GM23338 (cell line): ENCODE measurements at regions not wholly inside any gene's neighbourhood (a gene's known extent, or its start where the extent isn't known, plus 50 kb on each side); places are given as distances from the start of the nearest gene placed in this dataset.

Experiments used
- ATAC-seq: fragments of 200-7000 bp; cut with Tn5 transposase; 3 replicates; pipeline ENCODE4 v1.9.1; 2020
- DNase-seq: peaks from one replicate; pipeline ENCODE4 v3.0.0-alpha.2; 2015; ENCODE audit warnings: low spot score
- H2AFZ ChIP-seq: fragments of 200-600 bp; sonication (generic); 2 replicates; pipeline ENCODE4 v1.8.0; 2016; ENCODE audit warnings: antibody characterized with exemption, mild to moderate bottlenecking, moderate library complexity
- H3F3A ChIP-seq: fragments of 200-600 bp; sonication (generic); replicated peaks from 2 replicates; pipeline ENCODE4 v1.8.0; 2017; ENCODE audit warnings: antibody characterized with exemption, mixed run types, low read depth
- H3K27ac ChIP-seq: fragments of 200-600 bp; sonication (generic); 2 replicates; pipeline ENCODE4 v1.6.1; 2016; ENCODE audit warnings: low read depth
- H3K27me3 ChIP-seq: fragments of 200-600 bp; sonication (generic); 2 replicates; pipeline ENCODE4 v1.8.0; 2016; ENCODE audit warnings: mild to moderate bottlenecking, mixed run types, moderate library complexity; ENCODE audit not compliant: insufficient read depth
- H3K36me3 ChIP-seq: fragments of 200-600 bp; sonication (generic); 2 replicates; pipeline ENCODE4 v1.8.0; 2016; ENCODE audit warnings: mild to moderate bottlenecking; ENCODE audit not compliant: insufficient read depth
- H3K4me1 ChIP-seq: fragments of 200-600 bp; sonication (generic); 2 replicates; pipeline ENCODE4 v1.8.0; 2016; ENCODE audit warnings: mild to moderate bottlenecking, moderate library complexity; ENCODE audit not compliant: insufficient read depth
- H3K4me2 ChIP-seq: fragments of 200-600 bp; sonication (generic); 2 replicates; pipeline ENCODE4 v1.7.1; 2017; ENCODE audit warnings: mixed run types
- H3K4me3 ChIP-seq: fragments of 200-600 bp; sonication (generic); 2 replicates; pipeline ENCODE4 v1.6.1; 2016; ENCODE audit warnings: mixed run types
- H3K79me2 ChIP-seq: fragments of 200-600 bp; sonication (generic); replicated peaks from 2 replicates; pipeline ENCODE4 v1.8.0; 2017; ENCODE audit warnings: mild to moderate bottlenecking; ENCODE audit not compliant: insufficient read depth
- H3K9me2 ChIP-seq: fragments of 200-600 bp; sonication (generic); 2 replicates; pipeline ENCODE4 v1.8.0; 2017; ENCODE audit not compliant: insufficient read depth
- H4K20me1 ChIP-seq: fragments of 200-600 bp; sonication (generic); replicated peaks from 2 replicates; pipeline ENCODE4 v1.8.0; 2017; ENCODE audit warnings: mild to moderate bottlenecking; ENCODE audit not compliant: insufficient read depth
- H3K27ac Mint-ChIP-seq: 2 replicates; pipeline ENCODE4 v1.8.0; 2020; ENCODE audit warnings: inconsistent platforms, mild to moderate bottlenecking, moderate library complexity, mixed read lengths
- H3K27me3 Mint-ChIP-seq: 3 replicates; pipeline ENCODE4 v1.8.0; 2022; ENCODE audit warnings: low read depth, mild to moderate bottlenecking, moderate library complexity, mixed read lengths, inconsistent platforms; ENCODE audit not compliant: insufficient read depth, poor library complexity
- H3K36me3 Mint-ChIP-seq: 3 replicates; pipeline ENCODE4 v1.8.0; 2021; ENCODE audit warnings: low read depth, mild to moderate bottlenecking, inconsistent platforms, moderate library complexity, mixed read lengths
- H3K4me1 Mint-ChIP-seq: 3 replicates; pipeline ENCODE4 v1.8.0; 2020; ENCODE audit warnings: mild to moderate bottlenecking, inconsistent platforms, mixed read lengths
- H3K4me3 Mint-ChIP-seq: 3 replicates; pipeline ENCODE4 v1.8.0; 2021; ENCODE audit warnings: moderate library complexity, mild to moderate bottlenecking, inconsistent platforms, mixed read lengths
- H3K9me3 Mint-ChIP-seq: 3 replicates; pipeline ENCODE4 v1.8.0; 2020; ENCODE audit warnings: moderate library complexity, mild to moderate bottlenecking, inconsistent platforms, mixed read lengths
- EZH2 ChIP-seq: fragments of 200-600 bp; sonication (generic); IDR thresholded peaks from one replicate; pipeline ENCODE4 v1.8.0; 2017; ENCODE audit warnings: antibody characterized with exemption, mild to moderate bottlenecking, low read depth; ENCODE audit not compliant: unreplicated experiment
- EZH2phosphoT487 ChIP-seq: fragments of 200-600 bp; sonication (generic); IDR thresholded peaks from one replicate; pipeline ENCODE4 v1.8.1; 2018; ENCODE audit warnings: antibody characterized with exemption; ENCODE audit not compliant: unreplicated experiment
- JUNB ChIP-seq: IDR thresholded peaks from one replicate; pipeline ENCODE4 v1.6.1; 2016; ENCODE audit warnings: antibody characterized with exemption; ENCODE audit not compliant: unreplicated experiment
- NANOG ChIP-seq: IDR thresholded peaks from 2 replicates; pipeline ENCODE4 v1.6.1; 2016; ENCODE audit warnings: antibody characterized with exemption, borderline replicate concordance
- POLR2AphosphoS5 ChIP-seq: IDR thresholded peaks from 2 replicates; pipeline ENCODE4 v1.6.1; 2016; ENCODE audit warnings: antibody characterized with exemption, low read depth
- STAT1 ChIP-seq: IDR thresholded peaks from one replicate; pipeline ENCODE4 v1.6.1; 2016; ENCODE audit warnings: antibody characterized with exemption; ENCODE audit not compliant: unreplicated experiment
- ZNF114 ChIP-seq: fragments of 250-450 bp; sonication (Bioruptor Pico); IDR thresholded peaks from 2 replicates; pipeline ENCODE4 v1.5.0; 2020; ENCODE audit warnings: mild to moderate bottlenecking, moderate library complexity
- ZNF331 ChIP-seq: fragments of 250-450 bp; sonication (Bioruptor Pico); IDR thresholded peaks from 2 replicates; pipeline ENCODE4 v1.5.0; 2020; ENCODE audit warnings: low read depth, mild to moderate bottlenecking, moderate library complexity
- TF ChIP-seq, protein P1 (sequence below): IDR thresholded peaks from one replicate; pipeline ENCODE4 v1.6.1; 2018; ENCODE audit warnings: antibody characterized with exemption; ENCODE audit not compliant: unreplicated experiment
- TF ChIP-seq, protein P2 (sequence below): fragments of 250-450 bp; sonication (Bioruptor Pico); IDR thresholded peaks from 2 replicates; pipeline ENCODE4 v1.5.0; 2020; ENCODE audit warnings: mild to moderate bottlenecking, moderate library complexity
- TF ChIP-seq, protein P3 (sequence below): IDR thresholded peaks from 2 replicates; pipeline ENCODE4 v1.6.1; 2016; ENCODE audit warnings: antibody characterized with exemption

DNA sequence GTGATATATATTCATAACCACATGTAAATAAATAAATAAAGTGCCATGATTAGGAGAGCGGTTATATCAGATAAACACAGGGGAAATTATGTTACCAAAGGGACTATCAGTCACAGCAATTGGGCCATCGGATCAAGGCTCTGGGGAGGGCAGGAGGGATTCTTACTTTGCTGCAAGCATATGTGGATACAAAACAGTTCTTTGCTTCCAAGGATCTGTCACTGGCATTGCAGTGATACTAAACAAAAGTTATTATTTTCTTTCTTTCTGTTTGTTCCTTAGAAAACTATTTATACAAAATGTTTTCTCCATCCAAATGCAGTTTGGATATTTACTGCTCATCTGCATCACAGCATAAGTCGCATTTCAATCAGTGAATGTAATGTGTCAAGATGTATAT lies 188.4 kb upstream of the MGMT start:
- Mint-ChIP-seq H3K4me3 (no peak overlapping the region), H3K4me1 (peaks cover 8% of the 10 kb centered on the region), H3K27me3 (peaks cover 11% of the 10 kb centered on the region), H3K36me3 (no peaks in the 10 kb centered on the region), H3K27ac (no peak overlapping the region), H3K9me3 (peaks cover 8% of the 10 kb centered on the region)
- TF ChIP-seq ZNF114 (no peak), NANOG (no peak), STAT1 (no peak), EZH2 (no peak), ZNF331 (CRISPR knock-in tag) (no peak), EZH2phosphoT487 (no peak), JUNB (no peak), POLR2AphosphoS5 (no peak)
- TF ChIP-seq, protein P1, sequence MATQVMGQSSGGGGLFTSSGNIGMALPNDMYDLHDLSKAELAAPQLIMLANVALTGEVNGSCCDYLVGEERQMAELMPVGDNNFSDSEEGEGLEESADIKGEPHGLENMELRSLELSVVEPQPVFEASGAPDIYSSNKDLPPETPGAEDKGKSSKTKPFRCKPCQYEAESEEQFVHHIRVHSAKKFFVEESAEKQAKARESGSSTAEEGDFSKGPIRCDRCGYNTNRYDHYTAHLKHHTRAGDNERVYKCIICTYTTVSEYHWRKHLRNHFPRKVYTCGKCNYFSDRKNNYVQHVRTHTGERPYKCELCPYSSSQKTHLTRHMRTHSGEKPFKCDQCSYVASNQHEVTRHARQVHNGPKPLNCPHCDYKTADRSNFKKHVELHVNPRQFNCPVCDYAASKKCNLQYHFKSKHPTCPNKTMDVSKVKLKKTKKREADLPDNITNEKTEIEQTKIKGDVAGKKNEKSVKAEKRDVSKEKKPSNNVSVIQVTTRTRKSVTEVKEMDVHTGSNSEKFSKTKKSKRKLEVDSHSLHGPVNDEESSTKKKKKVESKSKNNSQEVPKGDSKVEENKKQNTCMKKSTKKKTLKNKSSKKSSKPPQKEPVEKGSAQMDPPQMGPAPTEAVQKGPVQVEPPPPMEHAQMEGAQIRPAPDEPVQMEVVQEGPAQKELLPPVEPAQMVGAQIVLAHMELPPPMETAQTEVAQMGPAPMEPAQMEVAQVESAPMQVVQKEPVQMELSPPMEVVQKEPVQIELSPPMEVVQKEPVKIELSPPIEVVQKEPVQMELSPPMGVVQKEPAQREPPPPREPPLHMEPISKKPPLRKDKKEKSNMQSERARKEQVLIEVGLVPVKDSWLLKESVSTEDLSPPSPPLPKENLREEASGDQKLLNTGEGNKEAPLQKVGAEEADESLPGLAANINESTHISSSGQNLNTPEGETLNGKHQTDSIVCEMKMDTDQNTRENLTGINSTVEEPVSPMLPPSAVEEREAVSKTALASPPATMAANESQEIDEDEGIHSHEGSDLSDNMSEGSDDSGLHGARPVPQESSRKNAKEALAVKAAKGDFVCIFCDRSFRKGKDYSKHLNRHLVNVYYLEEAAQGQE, result no peak
- TF ChIP-seq, protein P2, sequence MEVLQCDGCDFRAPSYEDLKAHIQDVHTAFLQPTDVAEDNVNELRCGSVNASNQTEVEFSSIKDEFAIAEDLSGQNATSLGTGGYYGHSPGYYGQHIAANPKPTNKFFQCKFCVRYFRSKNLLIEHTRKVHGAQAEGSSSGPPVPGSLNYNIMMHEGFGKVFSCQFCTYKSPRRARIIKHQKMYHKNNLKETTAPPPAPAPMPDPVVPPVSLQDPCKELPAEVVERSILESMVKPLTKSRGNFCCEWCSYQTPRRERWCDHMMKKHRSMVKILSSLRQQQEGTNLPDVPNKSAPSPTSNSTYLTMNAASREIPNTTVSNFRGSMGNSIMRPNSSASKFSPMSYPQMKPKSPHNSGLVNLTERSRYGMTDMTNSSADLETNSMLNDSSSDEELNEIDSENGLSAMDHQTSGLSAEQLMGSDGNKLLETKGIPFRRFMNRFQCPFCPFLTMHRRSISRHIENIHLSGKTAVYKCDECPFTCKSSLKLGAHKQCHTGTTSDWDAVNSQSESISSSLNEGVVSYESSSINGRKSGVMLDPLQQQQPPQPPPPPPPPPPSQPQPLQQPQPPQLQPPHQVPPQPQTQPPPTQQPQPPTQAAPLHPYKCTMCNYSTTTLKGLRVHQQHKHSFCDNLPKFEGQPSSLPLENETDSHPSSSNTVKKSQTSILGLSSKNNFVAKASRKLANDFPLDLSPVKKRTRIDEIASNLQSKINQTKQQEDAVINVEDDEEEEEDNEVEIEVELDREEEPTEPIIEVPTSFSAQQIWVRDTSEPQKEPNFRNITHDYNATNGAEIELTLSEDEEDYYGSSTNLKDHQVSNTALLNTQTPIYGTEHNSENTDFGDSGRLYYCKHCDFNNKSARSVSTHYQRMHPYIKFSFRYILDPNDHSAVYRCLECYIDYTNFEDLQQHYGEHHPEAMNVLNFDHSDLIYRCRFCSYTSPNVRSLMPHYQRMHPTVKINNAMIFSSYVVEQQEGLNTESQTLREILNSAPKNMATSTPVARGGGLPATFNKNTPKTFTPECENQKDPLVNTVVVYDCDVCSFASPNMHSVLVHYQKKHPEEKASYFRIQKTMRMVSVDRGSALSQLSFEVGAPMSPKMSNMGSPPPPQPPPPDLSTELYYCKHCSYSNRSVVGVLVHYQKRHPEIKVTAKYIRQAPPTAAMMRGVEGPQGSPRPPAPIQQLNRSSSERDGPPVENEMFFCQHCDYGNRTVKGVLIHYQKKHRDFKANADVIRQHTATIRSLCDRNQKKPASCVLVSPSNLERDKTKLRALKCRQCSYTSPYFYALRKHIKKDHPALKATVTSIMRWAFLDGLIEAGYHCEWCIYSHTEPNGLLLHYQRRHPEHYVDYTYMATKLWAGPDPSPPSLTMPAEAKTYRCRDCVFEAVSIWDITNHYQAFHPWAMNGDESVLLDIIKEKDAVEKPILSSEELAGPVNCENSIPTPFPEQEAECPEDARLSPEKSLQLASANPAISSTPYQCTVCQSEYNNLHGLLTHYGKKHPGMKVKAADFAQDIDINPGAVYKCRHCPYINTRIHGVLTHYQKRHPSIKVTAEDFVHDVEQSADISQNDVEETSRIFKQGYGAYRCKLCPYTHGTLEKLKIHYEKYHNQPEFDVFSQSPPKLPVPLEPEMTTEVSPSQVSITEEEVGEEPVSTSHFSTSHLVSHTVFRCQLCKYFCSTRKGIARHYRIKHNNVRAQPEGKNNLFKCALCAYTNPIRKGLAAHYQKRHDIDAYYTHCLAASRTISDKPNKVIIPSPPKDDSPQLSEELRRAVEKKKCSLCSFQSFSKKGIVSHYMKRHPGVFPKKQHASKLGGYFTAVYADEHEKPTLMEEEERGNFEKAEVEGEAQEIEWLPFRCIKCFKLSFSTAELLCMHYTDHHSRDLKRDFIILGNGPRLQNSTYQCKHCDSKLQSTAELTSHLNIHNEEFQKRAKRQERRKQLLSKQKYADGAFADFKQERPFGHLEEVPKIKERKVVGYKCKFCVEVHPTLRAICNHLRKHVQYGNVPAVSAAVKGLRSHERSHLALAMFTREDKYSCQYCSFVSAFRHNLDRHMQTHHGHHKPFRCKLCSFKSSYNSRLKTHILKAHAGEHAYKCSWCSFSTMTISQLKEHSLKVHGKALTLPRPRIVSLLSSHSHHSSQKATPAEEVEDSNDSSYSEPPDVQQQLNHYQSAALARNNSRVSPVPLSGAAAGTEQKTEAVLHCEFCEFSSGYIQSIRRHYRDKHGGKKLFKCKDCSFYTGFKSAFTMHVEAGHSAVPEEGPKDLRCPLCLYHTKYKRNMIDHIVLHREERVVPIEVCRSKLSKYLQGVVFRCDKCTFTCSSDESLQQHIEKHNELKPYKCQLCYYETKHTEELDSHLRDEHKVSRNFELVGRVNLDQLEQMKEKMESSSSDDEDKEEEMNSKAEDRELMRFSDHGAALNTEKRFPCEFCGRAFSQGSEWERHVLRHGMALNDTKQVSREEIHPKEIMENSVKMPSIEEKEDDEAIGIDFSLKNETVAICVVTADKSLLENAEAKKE (CRISPR knock-in tag), result no peak
- TF ChIP-seq, protein P3, sequence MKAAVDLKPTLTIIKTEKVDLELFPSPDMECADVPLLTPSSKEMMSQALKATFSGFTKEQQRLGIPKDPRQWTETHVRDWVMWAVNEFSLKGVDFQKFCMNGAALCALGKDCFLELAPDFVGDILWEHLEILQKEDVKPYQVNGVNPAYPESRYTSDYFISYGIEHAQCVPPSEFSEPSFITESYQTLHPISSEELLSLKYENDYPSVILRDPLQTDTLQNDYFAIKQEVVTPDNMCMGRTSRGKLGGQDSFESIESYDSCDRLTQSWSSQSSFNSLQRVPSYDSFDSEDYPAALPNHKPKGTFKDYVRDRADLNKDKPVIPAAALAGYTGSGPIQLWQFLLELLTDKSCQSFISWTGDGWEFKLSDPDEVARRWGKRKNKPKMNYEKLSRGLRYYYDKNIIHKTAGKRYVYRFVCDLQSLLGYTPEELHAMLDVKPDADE, result no peak
- DNase-seq (no peak), ATAC-seq (no peak)
- Histone ChIP-seq H3K27ac (no peak overlapping the region), H2AFZ (no peak overlapping the region), H3K36me3 (no peaks in the 10 kb centered on the region), H3K27me3 (no peaks in the 10 kb centered on the region), H4K20me1 (no peaks in the 10 kb centered on the region), H3F3A (no peaks in the 10 kb centered on the region), H3K9me2 (peaks cover 4% of the 10 kb centered on the region; the same call in 1 of the 2 replicates), H3K4me1 (0 out of 2 replicates have a peak, but pooled peaks cover 4% of the 10 kb centered on the region), H3K79me2 (no peaks in the 10 kb centered on the region), H3K4me3 (no peak overlapping the region), H3K4me2 (no peak overlapping the region)
